AG09309 (cell line): ENCODE measurements at regions not wholly inside any gene's neighbourhood (a gene's known extent, or its start where the extent isn't known, plus 50 kb on each side); places are given as distances from the start of the nearest gene placed in this dataset.

Experiments used
- DNase-seq: peaks from one replicate; pipeline ENCODE4 v3.0.0-alpha.2; 2010; ENCODE audit warnings: low read depth
- H3K4me3 ChIP-seq: 2 replicates; pipeline ENCODE4 v1.5.1; 2011; ENCODE audit warnings: mild to moderate bottlenecking, low read depth, low read length, moderate library complexity; ENCODE audit not compliant: control insufficient read depth
- TF ChIP-seq, protein P1 (sequence below): IDR thresholded peaks from 2 replicates; pipeline ENCODE4 v1.5.1; 2011; ENCODE audit warnings: mild to moderate bottlenecking, low read depth, low read length, inconsistent platforms; ENCODE audit not compliant: insufficient read depth, control insufficient read depth; ENCODE audit errors: missing control alignments

DNA sequence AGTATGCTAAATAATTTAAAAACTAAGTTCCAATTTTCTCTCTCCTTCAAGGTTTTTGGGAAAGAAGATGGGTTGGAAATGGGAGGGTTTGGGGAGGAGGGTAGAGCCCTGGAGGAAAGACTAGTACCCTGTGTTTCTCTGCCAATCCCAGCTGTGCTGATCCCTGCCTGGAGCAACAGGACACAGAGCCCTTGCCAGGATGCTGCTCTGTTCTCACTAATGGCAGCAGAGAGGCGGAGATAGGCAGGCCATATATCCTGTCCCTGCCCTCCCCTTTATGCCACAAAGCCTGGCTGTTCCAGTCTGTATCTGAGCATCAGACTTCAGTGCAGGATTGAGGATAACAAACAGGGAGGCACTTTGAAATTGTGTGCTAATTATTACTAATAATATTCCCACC is 99.0 kb downstream of the C12orf75 start:
- TF ChIP-seq, protein P1, sequence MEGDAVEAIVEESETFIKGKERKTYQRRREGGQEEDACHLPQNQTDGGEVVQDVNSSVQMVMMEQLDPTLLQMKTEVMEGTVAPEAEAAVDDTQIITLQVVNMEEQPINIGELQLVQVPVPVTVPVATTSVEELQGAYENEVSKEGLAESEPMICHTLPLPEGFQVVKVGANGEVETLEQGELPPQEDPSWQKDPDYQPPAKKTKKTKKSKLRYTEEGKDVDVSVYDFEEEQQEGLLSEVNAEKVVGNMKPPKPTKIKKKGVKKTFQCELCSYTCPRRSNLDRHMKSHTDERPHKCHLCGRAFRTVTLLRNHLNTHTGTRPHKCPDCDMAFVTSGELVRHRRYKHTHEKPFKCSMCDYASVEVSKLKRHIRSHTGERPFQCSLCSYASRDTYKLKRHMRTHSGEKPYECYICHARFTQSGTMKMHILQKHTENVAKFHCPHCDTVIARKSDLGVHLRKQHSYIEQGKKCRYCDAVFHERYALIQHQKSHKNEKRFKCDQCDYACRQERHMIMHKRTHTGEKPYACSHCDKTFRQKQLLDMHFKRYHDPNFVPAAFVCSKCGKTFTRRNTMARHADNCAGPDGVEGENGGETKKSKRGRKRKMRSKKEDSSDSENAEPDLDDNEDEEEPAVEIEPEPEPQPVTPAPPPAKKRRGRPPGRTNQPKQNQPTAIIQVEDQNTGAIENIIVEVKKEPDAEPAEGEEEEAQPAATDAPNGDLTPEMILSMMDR = no peak
- H3K4me3 ChIP-seq = no peak overlapping the region
- DNase-seq = no peak

DNA sequence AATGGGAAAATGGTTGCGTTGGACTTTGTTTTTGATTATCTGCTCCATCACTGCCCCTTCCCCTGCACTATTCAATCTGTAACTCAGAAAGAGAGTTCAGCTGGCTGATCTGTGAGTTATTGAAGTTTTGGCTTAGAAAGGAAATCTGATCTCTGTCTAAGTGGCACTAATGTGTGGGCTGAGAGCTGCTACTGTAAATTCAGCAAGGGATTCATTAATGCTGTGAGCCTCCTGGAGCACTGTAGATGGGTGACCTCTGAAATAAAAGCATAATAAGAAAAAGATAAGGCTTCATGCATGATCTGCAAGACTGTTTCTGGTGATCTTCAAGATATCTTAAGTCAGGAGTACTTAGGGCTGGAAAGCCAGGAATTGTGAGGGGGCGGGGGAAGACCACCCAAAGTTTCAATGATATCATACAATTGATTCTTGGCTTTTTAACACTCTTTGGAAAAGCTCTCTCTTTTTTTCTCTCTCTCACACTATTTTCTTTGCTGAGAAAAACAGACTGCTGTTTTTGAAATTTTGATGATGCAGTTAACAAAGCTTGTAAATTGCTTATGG is 101.1 kb downstream of the C12orf75 start:
- TF ChIP-seq, protein P1 = no peak
- no peak for DNase-seq
- no peak overlapping the region for H3K4me3 ChIP-seq

DNA sequence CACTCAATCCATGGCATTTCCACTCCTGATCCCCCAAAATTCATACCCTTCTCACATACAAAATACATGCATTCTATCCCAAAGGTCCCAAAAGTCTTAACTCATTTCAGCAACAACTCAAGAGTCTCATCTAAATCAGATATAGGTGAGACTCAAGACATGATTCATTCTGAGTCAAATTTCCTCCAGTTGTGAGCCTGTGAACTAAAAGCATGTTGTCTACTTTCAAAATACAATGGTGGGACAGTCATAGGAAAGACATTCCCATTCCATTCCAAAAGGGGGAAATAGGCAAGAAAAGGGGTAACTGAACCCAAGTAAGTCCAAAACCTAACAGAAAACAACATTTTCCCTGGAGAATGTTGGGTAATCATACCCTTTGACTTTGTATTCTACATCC is 103.3 kb downstream of the C12orf75 start:
- DNase-seq = no peak
- TF ChIP-seq, protein P1 = no peak
- H3K4me3 ChIP-seq = no peak overlapping the region

DNA sequence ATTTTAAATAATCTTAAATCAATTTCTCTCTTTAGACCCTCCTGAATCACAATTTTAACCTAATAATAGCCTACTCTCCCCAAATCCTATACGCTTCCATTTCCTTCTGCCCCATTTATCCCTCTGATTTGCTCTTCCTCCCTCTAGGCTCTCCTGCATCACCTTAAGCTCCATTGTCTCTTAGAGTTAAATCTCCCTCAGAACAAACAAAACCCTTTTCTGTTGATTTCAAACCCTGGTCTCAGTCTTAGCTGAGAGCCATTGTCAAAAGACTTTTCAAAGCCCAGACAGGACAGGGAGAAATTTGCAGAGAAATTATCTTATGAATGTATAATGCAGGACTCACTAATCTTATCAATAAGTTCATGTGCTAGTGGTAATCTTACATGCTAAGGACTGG is 106.1 kb downstream of the C12orf75 start:
- DNase-seq = no peak
- H3K4me3 ChIP-seq = no peak overlapping the region
- TF ChIP-seq, protein P1 = no peak

DNA sequence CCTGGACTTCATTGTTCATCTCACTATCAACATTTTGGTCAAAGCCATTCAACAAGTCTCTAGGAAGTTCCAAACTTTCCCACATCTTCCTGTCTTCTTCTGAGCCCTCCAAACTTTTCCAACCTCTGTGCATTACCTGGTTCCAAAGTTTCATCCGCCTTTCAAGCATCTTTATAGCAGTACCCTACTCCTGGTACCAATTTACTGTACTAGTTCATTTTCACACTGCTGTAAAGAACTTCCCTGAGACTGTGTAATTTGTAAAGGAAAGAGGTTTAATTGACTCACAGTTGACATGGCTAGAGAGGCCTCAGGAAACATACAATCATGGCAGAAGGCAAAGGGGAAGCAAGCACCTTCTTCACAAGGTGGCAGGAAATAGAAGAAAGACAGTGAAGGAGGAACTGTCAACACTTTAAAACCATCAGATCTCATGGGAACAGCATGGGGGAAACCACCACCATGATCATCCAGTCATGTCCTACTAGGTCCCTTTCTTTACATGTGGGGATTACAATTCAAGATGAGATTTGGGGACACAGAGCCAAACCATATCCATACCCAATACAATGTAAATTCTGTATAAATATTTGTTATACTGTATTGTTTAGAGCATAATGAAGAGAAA is 109.7 kb downstream of the C12orf75 start:
- DNase-seq = no peak
- no peak overlapping the region for H3K4me3 ChIP-seq
- TF ChIP-seq, protein P1 = no peak

DNA sequence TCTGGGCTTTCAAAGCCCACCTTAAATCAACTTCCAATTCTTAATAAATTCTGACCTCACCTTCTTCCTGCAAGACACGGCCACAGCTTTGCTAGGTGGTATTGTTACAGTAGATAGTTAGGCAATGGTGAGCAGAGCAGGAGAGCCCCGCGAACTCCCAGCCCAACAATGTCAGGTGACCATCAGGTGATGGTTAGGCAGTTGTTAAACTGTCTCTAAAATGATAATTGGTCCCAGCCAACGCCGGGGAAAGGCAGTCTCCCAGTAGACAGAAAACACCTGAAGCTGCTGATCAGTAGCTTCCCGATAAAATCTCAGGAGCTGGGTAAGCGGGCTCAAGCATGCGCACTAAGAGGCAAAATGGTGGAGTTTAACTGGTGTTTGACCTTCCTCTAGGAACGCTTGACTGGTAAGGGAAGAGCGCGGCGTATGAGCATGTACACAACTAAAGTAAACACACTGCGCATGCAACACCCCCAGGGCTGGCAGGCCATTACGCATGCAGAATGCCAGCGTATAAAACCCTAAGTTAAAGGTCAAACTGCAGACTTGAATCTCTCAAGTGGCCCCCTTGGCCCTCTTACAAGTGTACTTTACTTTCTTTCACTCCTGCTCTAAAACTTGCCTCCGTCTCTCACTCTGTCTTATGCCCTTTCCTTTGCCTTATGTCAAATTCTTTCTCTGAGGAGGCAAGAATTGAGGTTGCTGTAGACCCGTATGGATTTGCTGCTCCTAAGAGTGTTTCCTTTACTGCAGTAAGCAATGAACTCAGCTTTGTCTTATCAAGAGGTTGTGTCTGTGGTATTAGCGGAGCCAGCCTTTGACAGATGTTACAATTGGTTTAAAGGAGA is 113.5 kb downstream of the C12orf75 start:
- TF ChIP-seq, protein P1 = no peak
- no peak overlapping the region for H3K4me3 ChIP-seq
- DNase-seq = peak; percentile 45
